ENCODE measurements at regions not wholly inside any gene's neighbourhood (a gene's known extent, or its start where the extent isn't known, plus 50 kb on each side); places are given as distances from the start of the nearest gene placed in this dataset.
"Not testable (repeated sequence)": the region's sequence is repeated elsewhere in the genome, so short reads cannot be mapped to it uniquely, and the experiment has no call there.

- TF ChIP-seq CTCF (IDR thresholded peaks at IDR 0.05; ENCODE audit: low read length); EZH2 (IDR thresholded peaks at IDR 0.05; ENCODE audit: borderline replicate concordance, low read length): not testable (repeated sequence)
Measured at GRCh38 chr1:83423382-83423781, 575.5 kb downstream of the TTLL7 start.
